OCI-LY7 (cell line): ENCODE measurements at regions not wholly inside any gene's neighbourhood (a gene's known extent, or its start where the extent isn't known, plus 50 kb on each side); places are given as distances from the start of the nearest gene placed in this dataset.

Experiments
- CTCF ChIP-seq: fragments of 200-600 bp; sonication (generic); conservative IDR thresholded peaks from 2 replicates; pipeline ENCODE4 v1.5.1; 2014; ENCODE audit warnings: mild to moderate bottlenecking, antibody characterized with exemption, low read length, moderate library complexity, mixed read lengths
- EZH2phosphoT487 ChIP-seq: fragments of 200-600 bp; sonication (generic); IDR thresholded peaks from 2 replicates; pipeline ENCODE4 v1.6.1; 2018; ENCODE audit warnings: low read depth, borderline replicate concordance, mild to moderate bottlenecking, mixed run types, antibody characterized with exemption, low read length, moderate library complexity, mixed read lengths

- TF ChIP-seq CTCF (no peak), EZH2phosphoT487 (no peak)
These were observed 204.0 kb upstream of the GPR12 start for GRCh38 chr13:26964278-26965250.
